CD4-positive, alpha-beta T cell (primary cell): ENCODE measurements at regions not wholly inside any gene's neighbourhood (a gene's known extent, or its start where the extent isn't known, plus 50 kb on each side); places are given as distances from the start of the nearest gene placed in this dataset.

Experiments used
- ATAC-seq: fragments of 200-7000 bp; cut with Tn5 transposase; one replicate; pipeline ENCODE4 v1.10.0; 2022; ENCODE audit warnings: mild to moderate bottlenecking; ENCODE audit not compliant: poor library complexity
- CTCF ChIA-PET: fragments of 350-600 bp; sonication (Branson Sonifier 250); formaldehyde crosslinking; loops from one replicate; lab custom pipeline; 2021; ENCODE audit warnings: antibody characterized with exemption, inconsistent platforms; lab: Charles Lee
- POLR2A ChIA-PET: fragments of 350-600 bp; sonication (Branson Sonifier 250); formaldehyde crosslinking; loops from one replicate; lab custom pipeline; 2021; ENCODE audit warnings: antibody characterized with exemption, inconsistent platforms; lab: Charles Lee
- DNase-seq, 14 experiments: peaks; one replicate each; pipeline ENCODE4 v3.0.0-alpha.2; 2013 to 2020; ENCODE audit warnings: mixed read lengths in 2 of 14
- H3K27ac ChIP-seq, 2 donors: one replicate each; pipeline versions ENCODE4 v1.5.1 to v1.7.0; 2013; ENCODE audit warnings: low read length in 2 of 2, low read depth in 1 of 2, mild to moderate bottlenecking in 1 of 2
- H3K27me3 ChIP-seq, 2 experiments: 1 replicate in 1 of 2; 2 replicates in 1 of 2; pipeline versions ENCODE4 v1.6.1 to v1.7.0; 2013; ENCODE audit warnings: low read length in 2 of 2, control low read depth in 1 of 2, mild to moderate bottlenecking in 1 of 2, moderate library complexity in 1 of 2; ENCODE audit not compliant: insufficient read depth in 2 of 2, control insufficient read depth in 1 of 2
- H3K36me3 ChIP-seq: one replicate; pipeline ENCODE4 v1.6.1; 2013; ENCODE audit warnings: low read length, control low read depth; ENCODE audit not compliant: insufficient read depth
- H3K4me1 ChIP-seq: one replicate; pipeline ENCODE4 v1.6.1; 2013; ENCODE audit warnings: low read length, control low read depth; ENCODE audit not compliant: insufficient read depth
- H3K4me3 ChIP-seq: one replicate; pipeline ENCODE4 v1.5.1; 2013; ENCODE audit warnings: mild to moderate bottlenecking, low read length, moderate library complexity
- H3K9me3 ChIP-seq, 2 experiments: 1 replicate in 1 of 2; 2 replicates in 1 of 2; pipeline versions ENCODE4 v1.6.1 to v1.7.0; 2013; ENCODE audit warnings: low read length in 2 of 2, mild to moderate bottlenecking in 2 of 2, control low read depth in 1 of 2, moderate library complexity in 1 of 2; ENCODE audit not compliant: control insufficient read depth in 1 of 2, insufficient read depth in 1 of 2
- H3K27ac Mint-ChIP-seq: one replicate; pipeline ENCODE4 v1.8.0; 2020; ENCODE audit warnings: mixed read lengths
- H3K27me3 Mint-ChIP-seq: one replicate; pipeline ENCODE4 v1.8.0; 2021; ENCODE audit warnings: mixed read lengths
- H3K36me3 Mint-ChIP-seq: one replicate; pipeline ENCODE4 v1.8.0; 2021; ENCODE audit warnings: low read depth, mixed read lengths
- H3K4me1 Mint-ChIP-seq: one replicate; pipeline ENCODE4 v1.8.0; 2021; ENCODE audit warnings: low read depth, mixed read lengths
- H3K4me3 Mint-ChIP-seq: one replicate; pipeline ENCODE4 v1.8.0; 2020; ENCODE audit warnings: mild to moderate bottlenecking, mixed read lengths
- H3K9me3 Mint-ChIP-seq: one replicate; pipeline ENCODE4 v1.8.0; 2020; ENCODE audit warnings: mixed read lengths
- intact Hi-C, 2 experiments: fragments of 100-400 bp; cut with DNase I in 1 of 2; cut with micrococcal nuclease in 1 of 2; formaldehyde crosslinking; loops; one replicate each; pipeline versions ENCODE4 v1.15.1 to v1.9.0; 2023 to 2025; cut with DNase I, micrococcal nuclease
- TF ChIP-seq, protein P1 (sequence below): fragments of 200-600 bp; IDR thresholded peaks from one replicate; pipeline ENCODE4 v1.8.0; 2022; ENCODE audit warnings: antibody characterized with exemption, mild to moderate bottlenecking

GRCh38 chr4:15373363-15373762 is 54.5 kb upstream of the C1QTNF7 start:
- Histone ChIP-seq H3K27ac (no peak overlapping the region), H3K9me3 (no peaks in the 10 kb centered on the region), H3K36me3 (no peaks in the 10 kb centered on the region), H3K4me3 (no peak overlapping the region), H3K27me3 (no peaks in the 10 kb centered on the region), H3K4me1 (peaks cover 4% of the 10 kb centered on the region)
- H3K4me3 Mint-ChIP-seq = no peak overlapping the region
- H3K9me3 Mint-ChIP-seq = no peaks in the 10 kb centered on the region
- H3K27ac Mint-ChIP-seq = no peak overlapping the region
- CTCF ChIA-PET = no interaction called here
- H3K4me1 Mint-ChIP-seq = peaks cover 28% of the 10 kb centered on the region
- intact Hi-C loops = no loop called here
- POLR2A ChIA-PET = no interaction called here
- no peaks in the 10 kb centered on the region for H3K27me3 Mint-ChIP-seq
- H3K36me3 Mint-ChIP-seq = no peaks in the 10 kb centered on the region
- no peak for ATAC-seq
- TF ChIP-seq, protein P1, sequence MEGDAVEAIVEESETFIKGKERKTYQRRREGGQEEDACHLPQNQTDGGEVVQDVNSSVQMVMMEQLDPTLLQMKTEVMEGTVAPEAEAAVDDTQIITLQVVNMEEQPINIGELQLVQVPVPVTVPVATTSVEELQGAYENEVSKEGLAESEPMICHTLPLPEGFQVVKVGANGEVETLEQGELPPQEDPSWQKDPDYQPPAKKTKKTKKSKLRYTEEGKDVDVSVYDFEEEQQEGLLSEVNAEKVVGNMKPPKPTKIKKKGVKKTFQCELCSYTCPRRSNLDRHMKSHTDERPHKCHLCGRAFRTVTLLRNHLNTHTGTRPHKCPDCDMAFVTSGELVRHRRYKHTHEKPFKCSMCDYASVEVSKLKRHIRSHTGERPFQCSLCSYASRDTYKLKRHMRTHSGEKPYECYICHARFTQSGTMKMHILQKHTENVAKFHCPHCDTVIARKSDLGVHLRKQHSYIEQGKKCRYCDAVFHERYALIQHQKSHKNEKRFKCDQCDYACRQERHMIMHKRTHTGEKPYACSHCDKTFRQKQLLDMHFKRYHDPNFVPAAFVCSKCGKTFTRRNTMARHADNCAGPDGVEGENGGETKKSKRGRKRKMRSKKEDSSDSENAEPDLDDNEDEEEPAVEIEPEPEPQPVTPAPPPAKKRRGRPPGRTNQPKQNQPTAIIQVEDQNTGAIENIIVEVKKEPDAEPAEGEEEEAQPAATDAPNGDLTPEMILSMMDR = no peak
- DNase-seq = no peak

- H3K9me3 Mint-ChIP-seq = no peaks in the 10 kb centered on the region
- H3K4me1 Mint-ChIP-seq = peaks cover 28% of the 10 kb centered on the region
- no peaks in the 10 kb centered on the region for H3K36me3 Mint-ChIP-seq
- TF ChIP-seq, protein P1 = no peak
- H3K36me3 ChIP-seq = no peaks in the 10 kb centered on the region
- no peak overlapping the region for H3K27ac ChIP-seq
- H3K4me1 ChIP-seq = peaks cover 4% of the 10 kb centered on the region
- H3K27ac Mint-ChIP-seq = no peak overlapping the region
- no peaks in the 10 kb centered on the region for H3K27me3 ChIP-seq
- DNase-seq (no peak), ATAC-seq (no peak)
- ChIA-PET CTCF (no interaction called here), POLR2A (no interaction called here)
- no peaks in the 10 kb centered on the region for H3K9me3 ChIP-seq
- no peak overlapping the region for H3K4me3 ChIP-seq
- intact Hi-C loops = no loop called here
- no peak overlapping the region for H3K4me3 Mint-ChIP-seq
- H3K27me3 Mint-ChIP-seq = no peaks in the 10 kb centered on the region
These were observed 53.2 kb upstream of the C1QTNF7 start for GRCh38 chr4:15374656-15375055.

- intact Hi-C loops = no loop called here
- H3K36me3 ChIP-seq = no peaks in the 10 kb centered on the region
- H3K4me3 ChIP-seq = no peak overlapping the region
- H3K27ac ChIP-seq = no peak overlapping the region
- DNase-seq (peak in 2 of 14 experiments; percentile 20 to 23), ATAC-seq (peak; percentile 37)
- H3K36me3 Mint-ChIP-seq = no peaks in the 10 kb centered on the region
- H3K27ac Mint-ChIP-seq = peak overlapping the region; percentile 60
- no peaks in the 10 kb centered on the region for H3K27me3 Mint-ChIP-seq
- ChIA-PET POLR2A (no interaction called here), CTCF (no interaction called here)
- no peaks in the 10 kb centered on the region for H3K9me3 Mint-ChIP-seq
- H3K4me3 Mint-ChIP-seq = no peak overlapping the region
- H3K9me3 ChIP-seq = no peaks in the 10 kb centered on the region
- H3K4me1 ChIP-seq = peaks cover 4% of the 10 kb centered on the region
- H3K4me1 Mint-ChIP-seq = peaks cover 28% of the 10 kb centered on the region
- TF ChIP-seq, protein P1 = no peak
- no peaks in the 10 kb centered on the region for H3K27me3 ChIP-seq
These were observed 52.2 kb upstream of the C1QTNF7 start for GRCh38 chr4:15375667-15376066.
